Transverse colon (tissue), 4 donors: ENCODE measurements at regions not wholly inside any gene's neighbourhood (a gene's known extent, or its start where the extent isn't known, plus 50 kb on each side); places are given as distances from the start of the nearest gene placed in this dataset.

Experiments
- CTCF ChIP-seq, 5 experiments: fragments of 200-600 bp in 3 of 5; fragments of 450-650 bp in 2 of 5; sonication (generic) in 3 of 5; IDR thresholded peaks; 1 replicate in 2 of 5; 2 replicates in 3 of 5; pipeline ENCODE4 v1.5.1; 2016 to 2017; ENCODE audit warnings: antibody characterized with exemption in 5 of 5, inconsistent platforms in 3 of 5, mild to moderate bottlenecking in 2 of 5, moderate library complexity in 1 of 5
- EP300 ChIP-seq: sonication (generic); formaldehyde crosslinking; IDR thresholded peaks from one replicate; pipeline ENCODE4 v1.6.1; 2017; ENCODE audit warnings: antibody characterized with exemption, low read depth
- POLR2A ChIP-seq: fragments of 450-650 bp; IDR thresholded peaks from one replicate; pipeline ENCODE4 v1.6.1; 2016; ENCODE audit warnings: antibody characterized with exemption, mild to moderate bottlenecking, moderate library complexity
- POLR2AphosphoS5 ChIP-seq, 3 donors: sonication (generic); formaldehyde crosslinking; IDR thresholded peaks; one replicate each; pipeline ENCODE4 v1.6.1; 2016; ENCODE audit warnings: antibody characterized with exemption in 3 of 3

GRCh38 chr6:223136-223535 is 69.2 kb upstream of the DUSP22 start:
- no peak for TF ChIP-seq CTCF (IDR thresholded peaks at IDR 0.05)
- no peak for TF ChIP-seq POLR2AphosphoS5 (IDR thresholded peaks at IDR 0.05)
- no peak for TF ChIP-seq EP300
- no peak for TF ChIP-seq POLR2A
